Retinal pigment epithelial cell (primary cell): ENCODE measurements at regions not wholly inside any gene's neighbourhood (a gene's known extent, or its start where the extent isn't known, plus 50 kb on each side); places are given as distances from the start of the nearest gene placed in this dataset.

ENCODE experiments used
- DNase-seq: peaks from one replicate; pipeline ENCODE4 v3.0.0-alpha.2; 2010; ENCODE audit warnings: low read depth
- H3K4me3 ChIP-seq: 2 replicates; pipeline ENCODE4 v1.5.1; 2011; ENCODE audit warnings: mild to moderate bottlenecking, low read length, control low read depth, moderate library complexity
- CTCF ChIP-seq: conservative IDR thresholded peaks from 2 replicates; pipeline ENCODE4 v1.5.1; 2011; ENCODE audit warnings: low read depth, low read length, control low read depth, inconsistent platforms

GRCh38 chr18:37674570-37674969, 109.0 kb upstream of the CELF4 start:
- DNase-seq, result no peak
- H3K4me3 ChIP-seq, result no peak overlapping the region
- no peak for TF ChIP-seq CTCF

- H3K4me3 ChIP-seq, result no peak overlapping the region
- no peak for DNase-seq
- no peak for TF ChIP-seq CTCF
Observed at GRCh38 chr18:37673671-37674070, 108.1 kb upstream of the CELF4 start.

GRCh38 chr18:37672932-37673595, 107.5 kb upstream of the CELF4 start:
- DNase-seq, result no peak
- H3K4me3 ChIP-seq, result no peak overlapping the region
- no peak for TF ChIP-seq CTCF

- TF ChIP-seq CTCF, result no peak
- DNase-seq, result no peak
- no peak overlapping the region for H3K4me3 ChIP-seq
Observed at GRCh38 chr18:37672001-37672400, 106.4 kb upstream of the CELF4 start.

GRCh38 chr18:37671530-37671929, 105.9 kb upstream of the CELF4 start:
- TF ChIP-seq CTCF, result no peak
- DNase-seq, result no peak
- no peak overlapping the region for H3K4me3 ChIP-seq

GRCh38 chr18:37671119-37671518, 105.5 kb upstream of the CELF4 start:
- no peak for TF ChIP-seq CTCF

GRCh38 chr18:37669991-37670534, 104.5 kb upstream of the CELF4 start:
- DNase-seq, result no peak
- H3K4me3 ChIP-seq, result no peak overlapping the region
- no peak for TF ChIP-seq CTCF

More at GRCh38 chr18:37671119-37671518, 105.5 kb upstream of the CELF4 start:
- no peak overlapping the region for H3K4me3 ChIP-seq
- DNase-seq, result no peak
